ENCODE measurements at regions not wholly inside any gene's neighbourhood (a gene's known extent, or its start where the extent isn't known, plus 50 kb on each side); places are given as distances from the start of the nearest gene placed in this dataset.

DNA sequence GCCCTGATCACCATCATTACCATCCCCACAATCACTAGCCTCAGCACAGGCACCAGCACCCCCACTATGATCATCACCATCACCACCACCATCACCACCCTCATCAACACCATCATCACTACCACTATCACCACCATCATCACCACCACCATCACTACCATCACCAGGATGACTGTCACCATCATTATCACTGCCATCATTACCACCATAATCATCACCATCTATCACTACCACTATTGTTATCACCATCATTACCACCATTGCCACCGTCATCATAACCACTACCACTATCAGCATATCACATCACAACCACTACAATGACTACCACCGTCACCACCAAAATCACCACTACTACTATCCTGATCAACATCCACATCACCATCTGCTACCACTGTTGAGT lies 57.3 kb upstream of the CASZ1 start:
- no peak for DNase-seq (ENCODE audit: low read depth)
- TF ChIP-seq, protein P1, sequence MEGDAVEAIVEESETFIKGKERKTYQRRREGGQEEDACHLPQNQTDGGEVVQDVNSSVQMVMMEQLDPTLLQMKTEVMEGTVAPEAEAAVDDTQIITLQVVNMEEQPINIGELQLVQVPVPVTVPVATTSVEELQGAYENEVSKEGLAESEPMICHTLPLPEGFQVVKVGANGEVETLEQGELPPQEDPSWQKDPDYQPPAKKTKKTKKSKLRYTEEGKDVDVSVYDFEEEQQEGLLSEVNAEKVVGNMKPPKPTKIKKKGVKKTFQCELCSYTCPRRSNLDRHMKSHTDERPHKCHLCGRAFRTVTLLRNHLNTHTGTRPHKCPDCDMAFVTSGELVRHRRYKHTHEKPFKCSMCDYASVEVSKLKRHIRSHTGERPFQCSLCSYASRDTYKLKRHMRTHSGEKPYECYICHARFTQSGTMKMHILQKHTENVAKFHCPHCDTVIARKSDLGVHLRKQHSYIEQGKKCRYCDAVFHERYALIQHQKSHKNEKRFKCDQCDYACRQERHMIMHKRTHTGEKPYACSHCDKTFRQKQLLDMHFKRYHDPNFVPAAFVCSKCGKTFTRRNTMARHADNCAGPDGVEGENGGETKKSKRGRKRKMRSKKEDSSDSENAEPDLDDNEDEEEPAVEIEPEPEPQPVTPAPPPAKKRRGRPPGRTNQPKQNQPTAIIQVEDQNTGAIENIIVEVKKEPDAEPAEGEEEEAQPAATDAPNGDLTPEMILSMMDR (IDR thresholded peaks at IDR 0.05; ENCODE audit: low read depth, low read length, missing control alignments) = no peak
- no peak overlapping the region for H3K4me3 ChIP-seq (ENCODE audit: low read depth, low read length)

- no peak overlapping the region for H3K4me3 ChIP-seq (ENCODE audit: low read depth, low read length)
- TF ChIP-seq, protein P1 (IDR thresholded peaks at IDR 0.05; ENCODE audit: low read depth, low read length, missing control alignments) = no peak
- no peak for DNase-seq (ENCODE audit: low read depth)
Measured at GRCh38 chr1:10854856-10855459, 58.5 kb upstream of the CASZ1 start.

GRCh38 chr1:10856176-10856683 lies 59.8 kb upstream of the CASZ1 start:
- H3K4me3 ChIP-seq (ENCODE audit: low read depth, low read length) = no peak overlapping the region
- DNase-seq (ENCODE audit: low read depth) = no peak
- TF ChIP-seq, protein P1 (IDR thresholded peaks at IDR 0.05; ENCODE audit: low read depth, low read length, missing control alignments) = no peak

- no peak overlapping the region for H3K4me3 ChIP-seq (ENCODE audit: low read depth, low read length)
- TF ChIP-seq, protein P1 (IDR thresholded peaks at IDR 0.05; ENCODE audit: low read depth, low read length, missing control alignments) = no peak
- no peak for DNase-seq (ENCODE audit: low read depth)
Measured at GRCh38 chr1:10856863-10857598, 60.6 kb upstream of the CASZ1 start.

- no peak overlapping the region for H3K4me3 ChIP-seq (ENCODE audit: low read depth, low read length)
- no peak for DNase-seq (ENCODE audit: low read depth)
- TF ChIP-seq, protein P1 (IDR thresholded peaks at IDR 0.05; ENCODE audit: low read depth, low read length, missing control alignments) = no peak
Measured at GRCh38 chr1:10857687-10858086, 61.2 kb upstream of the CASZ1 start.

- TF ChIP-seq, protein P1 (IDR thresholded peaks at IDR 0.05; ENCODE audit: low read depth, low read length, missing control alignments) = no peak
- DNase-seq (ENCODE audit: low read depth) = no peak
Measured at GRCh38 chr1:10860218-10860617, 63.8 kb upstream of the CASZ1 start.

More at GRCh38 chr1:10860218-10860617, 63.8 kb upstream of the CASZ1 start:
- H3K4me3 ChIP-seq (ENCODE audit: low read depth, low read length) = no peak overlapping the region
